HepG2 (cell line): ENCODE measurements at regions not wholly inside any gene's neighbourhood (a gene's known extent, or its start where the extent isn't known, plus 50 kb on each side); places are given as distances from the start of the nearest gene placed in this dataset.

Experiments used
- ATAC-seq: fragments of 200-7000 bp; cut with Tn5 transposase; 3 replicates; pipeline ENCODE4 v1.9.1; 2020; ENCODE audit warnings: mild to moderate bottlenecking, moderate library complexity
- BruUV-seq: library from RNA; stranded (reverse); fragments of 400-500 nt; replicated peaks from 2 replicates; lab custom pipeline; 2021; lab: Mats Ljungman, UMichigan
- CTCF ChIA-PET: fragments of 300-600 bp; formaldehyde crosslinking; extraction: SDS; loops from one replicate; lab custom pipeline; 2021; ENCODE audit warnings: low total read pairs, inconsistent platforms, low intra/inter-chr PET ratio; lab: Yijun Ruan, JAX
- POLR2A ChIA-PET: fragments of 350-600 bp; sonication (Branson Sonifier 250); formaldehyde crosslinking; loops from one replicate; lab custom pipeline; 2020; ENCODE audit warnings: antibody characterized with exemption, inconsistent platforms; lab: Yijun Ruan, JAX
- DNase-seq: peaks from one replicate; pipeline ENCODE4 v3.0.0-alpha.2; 2015; ENCODE audit warnings: low spot score
- FAIRE-seq: peaks from 3 replicates; lab custom pipeline; 2011; peaks lifted over from hg19 to GRCh38; lab: Jason Lieb, UNC
- H2AFZ ChIP-seq: one replicate; pipeline ENCODE4 v1.6.1; 2011; ENCODE audit warnings: low read length, inconsistent platforms
- H3K27ac ChIP-seq: fragments of 300-600 bp; 3 replicates; pipeline ENCODE4 v1.8.0; 2011; ENCODE audit warnings: mixed run types, mild to moderate bottlenecking, mixed read lengths, low read length, inconsistent platforms; ENCODE audit not compliant: insufficient read depth; ENCODE audit errors: extremely low read length
- H3K27me3 ChIP-seq, 2 experiments: fragments of 200-600 bp in 1 of 2; 2 replicates in 1 of 2; 3 replicates in 1 of 2; pipeline versions ENCODE4 v1.6.0 to v1.8.0; 2011; ENCODE audit warnings: low read length in 2 of 2, mild to moderate bottlenecking in 2 of 2, moderate library complexity in 2 of 2, inconsistent platforms in 1 of 2; ENCODE audit not compliant: insufficient read depth in 2 of 2, control insufficient read depth in 1 of 2
- H3K36me3 ChIP-seq, 2 experiments: fragments of 200-600 bp in 1 of 2; replicated peaks in 1 of 2; 2 replicates in 1 of 2; 3 replicates in 1 of 2; pipeline versions ENCODE4 v1.5.1 to v1.8.0; 2011; ENCODE audit warnings: low read length in 2 of 2, inconsistent platforms in 1 of 2; ENCODE audit not compliant: insufficient read depth in 2 of 2, control insufficient read depth in 1 of 2
- H3K4me1 ChIP-seq: 2 replicates; pipeline ENCODE4 v1.5.1; 2012; ENCODE audit warnings: low read length, inconsistent platforms; ENCODE audit not compliant: insufficient read depth
- H3K4me2 ChIP-seq: 2 replicates; pipeline ENCODE4 v1.6.0; 2011; ENCODE audit warnings: low read depth, low read length, inconsistent platforms
- H3K4me3 ChIP-seq, 3 experiments: fragments of 200-600 bp in 1 of 3; sonication (generic), shearing (Covaris generic) in 1 of 3; replicated peaks in 1 of 3; 2 replicates each; pipeline ENCODE4 v1.5.1; 2011 to 2016; ENCODE audit warnings: low read length in 3 of 3, inconsistent platforms in 2 of 3, low read depth in 2 of 3, mild to moderate bottlenecking in 2 of 3, control low read depth in 1 of 3, mixed read lengths in 1 of 3; ENCODE audit not compliant: insufficient read depth in 1 of 3
- H3K79me2 ChIP-seq: one replicate; pipeline ENCODE4 v1.6.1; 2011; ENCODE audit warnings: low read length, inconsistent platforms; ENCODE audit not compliant: insufficient read depth
- H3K9ac ChIP-seq: 2 replicates; pipeline ENCODE4 v1.6.0; 2011; ENCODE audit warnings: mild to moderate bottlenecking, low read depth, low read length, inconsistent platforms; ENCODE audit not compliant: insufficient read depth
- H3K9me3 ChIP-seq: 2 replicates; pipeline ENCODE4 v1.5.1; 2012; ENCODE audit warnings: mild to moderate bottlenecking, low read length
- H4K20me1 ChIP-seq: 2 replicates; pipeline ENCODE4 v1.6.0; 2011; ENCODE audit warnings: inconsistent platforms, mild to moderate bottlenecking, low read length, moderate library complexity; ENCODE audit not compliant: insufficient read depth
- CC2D1A ChIP-seq: sonication (generic); formaldehyde crosslinking; IDR thresholded peaks from 2 replicates; pipeline ENCODE4 v1.8.1; 2023; ENCODE audit warnings: mild to moderate bottlenecking, missing genetic modification reagents
- ELF4 ChIP-seq: sonication (generic); formaldehyde crosslinking; IDR thresholded peaks from 2 replicates; pipeline ENCODE4 v1.5.0; 2020; ENCODE audit warnings: missing genetic modification reagents, mild to moderate bottlenecking, moderate library complexity, borderline replicate concordance
- FOXP1 ChIP-seq, 2 experiments: fragments of 450-650 bp in 1 of 2; IDR thresholded peaks; 2 replicates each; pipeline ENCODE4 v1.6.1; 2017 to 2018; ENCODE audit warnings: antibody characterized with exemption in 1 of 2
- GABPA ChIP-seq, 2 experiments: IDR thresholded peaks; 2 replicates each; pipeline ENCODE4 v1.6.1; 2011 to 2016; ENCODE audit warnings: low read depth in 2 of 2, low read length in 1 of 2, missing biosample characterization in 1 of 2, missing genetic modification characterization in 1 of 2
- KMT2B ChIP-seq: IDR thresholded peaks from 2 replicates; pipeline ENCODE4 v1.6.1; 2016; ENCODE audit warnings: missing genetic modification reagents, missing compliant biosample characterization
- MAZ ChIP-seq, 2 experiments: sonication (generic) in 1 of 2; formaldehyde crosslinking in 1 of 2; IDR thresholded peaks; 2 replicates each; pipeline versions ENCODE4 v1.5.0 to v1.6.1; 2012 to 2020; ENCODE audit warnings: low read depth in 2 of 2, mild to moderate bottlenecking in 2 of 2, borderline replicate concordance in 1 of 2, improper control_type of control experiment in 1 of 2, low read length in 1 of 2, missing genetic modification reagents in 1 of 2, moderate library complexity in 1 of 2
- MIER3 ChIP-seq: IDR thresholded peaks from 2 replicates; pipeline ENCODE4 v1.6.1; 2016; ENCODE audit warnings: missing compliant biosample characterization, borderline replicate concordance
- NFATC3 ChIP-seq: sonication (generic); formaldehyde crosslinking; IDR thresholded peaks from 2 replicates; pipeline ENCODE4 v1.5.1; 2020; ENCODE audit warnings: mild to moderate bottlenecking, missing genetic modification reagents
- PHF5A ChIP-seq: IDR thresholded peaks from one replicate; pipeline ENCODE4 v1.6.1; 2018; ENCODE audit warnings: low read depth, missing genetic modification reagents; ENCODE audit not compliant: unreplicated experiment
- POGZ ChIP-seq: sonication (generic); formaldehyde crosslinking; IDR thresholded peaks from 2 replicates; pipeline ENCODE4 v1.4.0; 2020; ENCODE audit warnings: mild to moderate bottlenecking, missing genetic modification reagents
- SALL2 ChIP-seq: sonication (generic); formaldehyde crosslinking; IDR thresholded peaks from 2 replicates; pipeline ENCODE4 v1.8.1; 2023; ENCODE audit warnings: mild to moderate bottlenecking, missing genetic modification reagents, inconsistent platforms
- SIX4 ChIP-seq: sonication (generic); formaldehyde crosslinking; IDR thresholded peaks from 2 replicates; pipeline ENCODE4 v1.4.0; 2020; ENCODE audit warnings: missing genetic modification reagents
- SOX13 ChIP-seq, 3 experiments: fragments of 450-650 bp in 1 of 3; sonication (generic) in 1 of 3; formaldehyde crosslinking in 1 of 3; IDR thresholded peaks in 2 of 3; conservative IDR thresholded peaks in 1 of 3; 2 replicates each; pipeline versions ENCODE4 v1.5.0 to v1.6.1; 2016 to 2020; ENCODE audit warnings: antibody characterized with exemption in 1 of 3, mild to moderate bottlenecking in 1 of 3, missing compliant biosample characterization in 1 of 3, missing genetic modification reagents in 1 of 3, moderate library complexity in 1 of 3
- ZBTB38 ChIP-seq: sonication (generic); formaldehyde crosslinking; IDR thresholded peaks from 2 replicates; pipeline ENCODE4 v1.5.1; 2020; ENCODE audit warnings: mild to moderate bottlenecking, missing genetic modification reagents
- ZNF550 ChIP-seq: sonication (generic); formaldehyde crosslinking; IDR thresholded peaks from 2 replicates; pipeline ENCODE4 v1.4.0; 2020; ENCODE audit warnings: mild to moderate bottlenecking, missing genetic modification reagents, borderline replicate concordance
- ZNF788 ChIP-seq: sonication (generic); formaldehyde crosslinking; IDR thresholded peaks from 2 replicates; pipeline ENCODE4 v1.5.0; 2020; ENCODE audit warnings: mild to moderate bottlenecking, missing genetic modification reagents, borderline replicate concordance
- WGBS: methylation state at CpG from one replicate; pipeline ENCODE4 v1.1.6; 2017; ENCODE audit warnings: low lambda C conversion rate; 5-methylcytosine and 5-hydroxymethylcytosine counted together
- in situ Hi-C: cut with HindIII; loops from 2 replicates; pipeline ENCODE4 v1.10.0; 2017; ENCODE audit warnings: low pct_unique_long_range_greater_than_20kb; ENCODE audit not compliant: extremely low pct_ligation_motif_present
- intact Hi-C: fragments of 100-400 bp; cut with micrococcal nuclease; formaldehyde crosslinking; loops from one replicate; pipeline ENCODE4 v1.10.0; 2022; ENCODE audit not compliant: unreplicated experiment

DNA sequence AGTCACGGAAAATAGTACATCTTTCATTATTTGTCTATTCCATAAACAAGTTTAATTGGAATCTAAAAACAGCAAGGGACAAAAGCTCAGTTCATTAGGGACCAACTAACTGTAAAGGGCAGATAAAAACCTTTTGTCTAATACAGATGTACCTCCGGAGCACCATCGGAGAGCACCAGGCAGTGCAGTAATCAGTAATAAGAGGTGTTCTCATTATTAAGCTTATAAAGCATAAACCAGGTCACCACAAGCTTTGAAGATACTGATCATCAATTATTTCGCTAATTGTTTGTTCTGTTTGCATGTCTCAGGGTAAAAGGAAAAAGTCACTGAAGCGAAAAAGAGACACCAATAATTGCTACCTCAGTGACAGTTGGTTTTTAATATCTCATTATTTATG is 207.3 kb upstream of the PRKD1 start (continued):
- TF ChIP-seq MIER3 (CRISPR knock-in tag) (no peak), ZNF788 (CRISPR knock-in tag) (no peak)

DNA sequence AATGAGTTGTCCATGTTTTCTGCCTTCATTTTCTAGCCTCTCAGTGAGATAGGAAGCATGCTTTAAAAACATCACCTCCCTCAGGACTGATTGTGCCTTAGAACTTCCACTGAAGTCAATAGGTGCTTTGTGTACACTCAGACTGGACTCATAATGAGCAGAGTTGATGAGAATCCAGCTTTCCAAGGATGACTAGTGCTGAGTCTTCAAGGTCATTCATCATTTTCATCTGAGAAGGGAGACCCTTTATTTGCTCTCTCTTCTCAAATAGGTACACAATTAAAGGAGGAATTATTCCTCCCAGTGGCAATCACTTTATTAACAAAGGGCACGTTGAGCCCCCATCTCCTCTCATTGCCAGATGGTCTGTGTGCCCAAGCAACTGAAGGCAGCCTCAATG is 210.9 kb upstream of the PRKD1 start:
- DNase-seq (no peak), FAIRE-seq (no peak), ATAC-seq (no peak)
- no peak for TF ChIP-seq ELF4 (CRISPR knock-in tag)
- TF ChIP-seq FOXP1 (IDR thresholded peaks at IDR 0.05) = no peak
- TF ChIP-seq FOXP1 (CRISPR knock-in tag; IDR thresholded peaks at IDR 0.05) = no peak
- no peak for TF ChIP-seq PHF5A (CRISPR knock-in tag)
- no peak for TF ChIP-seq SALL2 (CRISPR knock-in tag)
- no peak for TF ChIP-seq ZBTB38 (CRISPR knock-in tag)
- no peak for TF ChIP-seq CC2D1A (CRISPR knock-in tag)
- TF ChIP-seq NFATC3 (CRISPR knock-in tag) = no peak
- no peak for TF ChIP-seq SOX13 (IDR thresholded peaks at IDR 0.05)
- TF ChIP-seq SOX13 (CRISPR knock-in tag; conservative IDR thresholded peaks at IDR 0.05 in 1 of 2, IDR thresholded peaks at IDR 0.05 in 1 of 2) = no peak
- TF ChIP-seq KMT2B (CRISPR knock-in tag) = no peak
- no peak for TF ChIP-seq POGZ (CRISPR knock-in tag)
- no peak for TF ChIP-seq MAZ (IDR thresholded peaks at IDR 0.05; ENCODE audit: borderline replicate concordance, low read depth, low read length)
- no peak for TF ChIP-seq MAZ (CRISPR knock-in tag; IDR thresholded peaks at IDR 0.05; ENCODE audit: low read depth)
- no peak for TF ChIP-seq GABPA (IDR thresholded peaks at IDR 0.05; ENCODE audit: low read depth, low read length)
- no peak for TF ChIP-seq GABPA (CRISPR knock-in tag; IDR thresholded peaks at IDR 0.05; ENCODE audit: low read depth)
- TF ChIP-seq SIX4 (CRISPR knock-in tag) = no peak
- no peak for TF ChIP-seq ZNF550 (CRISPR knock-in tag)
- no TSS peak for BruUV-seq
- Histone ChIP-seq H3K9me3 (peaks cover 94% of the 10 kb centered on the region), H4K20me1 (no peaks in the 10 kb centered on the region), H3K9ac (no peak overlapping the region), H3K79me2 (no peaks in the 10 kb centered on the region), H3K27ac (no peak overlapping the region), H3K4me2 (no peak overlapping the region), H3K36me3 (no peaks in the 10 kb centered on the region), H3K4me3 (no peak overlapping the region), H3K27me3 (no peaks in the 10 kb centered on the region), H2AFZ (no peak overlapping the region), H3K4me1 (no peaks in the 10 kb centered on the region)
- 3% methylated on average over 1 of the region's 1 CpG for WGBS
- intact Hi-C loops (no loop called here), in situ Hi-C loops (no loop called here)
- ChIA-PET CTCF (no interaction called here), POLR2A (no interaction called here)
